Testis (tissue), 2 donors: ENCODE measurements at regions not wholly inside any gene's neighbourhood (a gene's known extent, or its start where the extent isn't known, plus 50 kb on each side); places are given as distances from the start of the nearest gene placed in this dataset.

Experiments used
- DNase-seq: peaks from one replicate; pipeline ENCODE4 v3.0.0-alpha.2; 2019
- H3K27ac ChIP-seq, 2 donors: fragments of 200-600 bp; sonication (generic); one replicate each; pipeline ENCODE4 v1.5.1; 2019
- H3K27me3 ChIP-seq: fragments of 200-600 bp; sonication (generic); one replicate; pipeline ENCODE4 v1.5.1; 2019
- H3K36me3 ChIP-seq: fragments of 200-600 bp; sonication (generic); one replicate; pipeline ENCODE4 v1.5.1; 2017; ENCODE audit warnings: low read depth; ENCODE audit errors: missing control alignments
- H3K4me1 ChIP-seq: fragments of 200-600 bp; sonication (generic); one replicate; pipeline ENCODE4 v1.5.1; 2019
- H3K4me3 ChIP-seq, 2 donors: fragments of 200-600 bp; sonication (generic); one replicate each; pipeline ENCODE4 v1.5.1; 2017 to 2019
- H3K9me3 ChIP-seq: fragments of 200-600 bp; sonication (generic); one replicate; pipeline ENCODE4 v1.5.1; 2017
- POLR2A ChIP-seq: fragments of 450-650 bp; IDR thresholded peaks from one replicate; pipeline ENCODE4 v1.6.1; 2017; ENCODE audit warnings: antibody characterized with exemption, mild to moderate bottlenecking, moderate library complexity
- WGBS, 2 donors: methylation state at CpG; one replicate each; pipeline ENCODE4 v1.1.5; 2018; 5-methylcytosine and 5-hydroxymethylcytosine counted together
- intact Hi-C: fragments of 100-400 bp; cut with DNase I; formaldehyde crosslinking; loops from one replicate; pipeline ENCODE4 v1.15.1; 2023; ENCODE audit warnings: low total_unique reads
- TF ChIP-seq, protein P1 (sequence below), 3 experiments: fragments of 450-650 bp in 2 of 3; fragments of 200-600 bp in 1 of 3; sonication (generic) in 1 of 3; IDR thresholded peaks; one replicate each; pipeline ENCODE4 v1.5.1; 2016 to 2019; ENCODE audit warnings: antibody characterized with exemption in 3 of 3, mild to moderate bottlenecking in 2 of 3, moderate library complexity in 1 of 3

DNA sequence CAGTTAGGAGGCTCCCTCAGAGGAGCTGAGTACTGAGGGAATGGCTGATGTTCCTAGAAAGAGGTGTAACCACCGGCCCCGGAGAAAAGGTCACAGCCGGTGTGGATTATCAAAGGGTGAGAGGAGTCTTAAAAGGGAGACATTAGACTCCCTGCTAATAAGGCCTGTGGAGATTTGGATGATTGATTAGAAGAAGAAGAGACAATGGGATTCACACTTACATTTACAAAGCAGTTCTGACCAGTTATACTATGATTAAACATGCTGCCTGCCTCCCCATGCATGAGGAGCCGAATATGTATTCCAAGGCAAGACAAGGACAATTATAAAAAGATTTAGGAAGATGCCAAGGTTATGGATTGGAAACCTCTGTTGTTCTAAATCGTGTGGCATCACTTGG lies 302.4 kb downstream of the SLC4A3 start:
- Histone ChIP-seq H3K27me3 (no peaks in the 10 kb centered on the region), H3K4me1 (no peaks in the 10 kb centered on the region), H3K4me3 (no peak overlapping the region), H3K9me3 (no peaks in the 10 kb centered on the region), H3K36me3 (no peaks in the 10 kb centered on the region), H3K27ac (no peak overlapping the region)
- DNase-seq = no peak
- intact Hi-C loops = no loop called here
- WGBS, 2 donors = 80 to 81% methylated on average over 5 of the region's 5 CpGs
- TF ChIP-seq POLR2A = no peak
- TF ChIP-seq, protein P1, sequence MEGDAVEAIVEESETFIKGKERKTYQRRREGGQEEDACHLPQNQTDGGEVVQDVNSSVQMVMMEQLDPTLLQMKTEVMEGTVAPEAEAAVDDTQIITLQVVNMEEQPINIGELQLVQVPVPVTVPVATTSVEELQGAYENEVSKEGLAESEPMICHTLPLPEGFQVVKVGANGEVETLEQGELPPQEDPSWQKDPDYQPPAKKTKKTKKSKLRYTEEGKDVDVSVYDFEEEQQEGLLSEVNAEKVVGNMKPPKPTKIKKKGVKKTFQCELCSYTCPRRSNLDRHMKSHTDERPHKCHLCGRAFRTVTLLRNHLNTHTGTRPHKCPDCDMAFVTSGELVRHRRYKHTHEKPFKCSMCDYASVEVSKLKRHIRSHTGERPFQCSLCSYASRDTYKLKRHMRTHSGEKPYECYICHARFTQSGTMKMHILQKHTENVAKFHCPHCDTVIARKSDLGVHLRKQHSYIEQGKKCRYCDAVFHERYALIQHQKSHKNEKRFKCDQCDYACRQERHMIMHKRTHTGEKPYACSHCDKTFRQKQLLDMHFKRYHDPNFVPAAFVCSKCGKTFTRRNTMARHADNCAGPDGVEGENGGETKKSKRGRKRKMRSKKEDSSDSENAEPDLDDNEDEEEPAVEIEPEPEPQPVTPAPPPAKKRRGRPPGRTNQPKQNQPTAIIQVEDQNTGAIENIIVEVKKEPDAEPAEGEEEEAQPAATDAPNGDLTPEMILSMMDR (IDR thresholded peaks at IDR 0.05) = no peak

DNA sequence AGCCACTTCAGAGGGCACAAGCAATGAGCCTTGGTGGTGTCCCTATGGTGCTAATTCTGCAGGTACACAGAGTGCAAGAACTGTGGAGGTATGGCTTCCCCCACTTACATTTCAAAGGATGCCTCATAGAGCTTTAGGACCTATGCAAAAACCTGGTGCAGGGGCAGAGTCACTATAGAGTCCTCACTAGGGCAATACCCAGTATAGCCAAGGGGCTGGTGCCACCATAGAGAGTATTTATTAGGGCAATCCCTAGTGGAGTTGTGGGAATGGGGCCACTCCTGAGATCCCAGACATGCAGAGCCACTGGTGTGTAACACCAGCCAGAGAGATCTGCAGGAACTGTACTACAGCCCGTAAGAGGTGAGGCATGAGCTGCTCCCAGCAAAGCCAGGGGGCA lies 312.2 kb downstream of the SLC4A3 start:
- no peak overlapping the region for H3K4me3 ChIP-seq
- no peaks in the 10 kb centered on the region for H3K36me3 ChIP-seq
- 91 to 100% methylated on average over 1 of the region's 1 CpG for WGBS, 2 donors
- no peaks in the 10 kb centered on the region for H3K27me3 ChIP-seq
- no peak for DNase-seq
- intact Hi-C loops = no loop called here
- H3K9me3 ChIP-seq = no peaks in the 10 kb centered on the region
- no peak for TF ChIP-seq POLR2A
- TF ChIP-seq, protein P1 (IDR thresholded peaks at IDR 0.05) = no peak
- H3K27ac ChIP-seq = no peak overlapping the region
- H3K4me1 ChIP-seq = no peaks in the 10 kb centered on the region

DNA sequence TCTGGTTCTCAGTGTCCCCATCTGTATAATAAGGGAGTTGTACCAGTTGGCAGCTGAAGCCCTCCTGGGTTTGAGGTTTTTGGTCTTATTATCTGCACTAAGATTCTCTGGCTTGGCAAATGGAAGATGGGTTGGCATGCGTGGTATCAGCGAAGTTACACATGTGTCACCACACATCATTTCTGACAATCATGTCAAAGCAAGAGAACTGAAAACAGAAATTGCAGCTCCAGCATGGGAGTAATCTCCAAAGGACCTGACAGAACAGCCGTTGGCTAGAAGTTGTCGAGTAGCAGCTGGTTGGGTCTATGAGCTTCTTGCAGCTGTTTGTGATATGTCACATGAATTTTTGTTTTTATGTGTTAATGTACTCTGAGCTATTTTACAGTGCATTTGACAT lies 317.4 kb downstream of the SLC4A3 start:
- WGBS, 2 donors = 75 to 88% methylated on average over 4 of the region's 4 CpGs

DNA sequence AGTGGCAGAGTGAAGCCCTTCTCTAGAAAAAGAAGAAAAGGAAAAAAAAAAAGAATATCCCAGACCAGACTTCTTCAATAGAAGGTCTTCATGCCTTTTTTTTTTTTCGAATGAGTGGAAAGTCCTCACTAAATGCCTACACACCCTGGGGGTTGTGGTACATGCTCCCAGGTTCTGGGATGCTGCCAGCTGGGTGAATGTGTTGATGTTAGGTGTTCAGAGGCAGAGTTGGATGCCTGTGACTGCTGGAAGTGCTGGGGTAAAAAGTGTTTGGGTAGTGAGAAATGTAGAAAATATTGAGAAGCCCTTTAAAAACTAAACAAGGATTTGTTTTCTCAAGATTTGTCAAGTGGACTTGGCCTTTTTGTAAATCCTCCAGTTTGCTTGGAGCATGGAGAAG lies 318.6 kb downstream of the SLC4A3 start:
- H3K27ac ChIP-seq = no peak overlapping the region
- H3K9me3 ChIP-seq = no peaks in the 10 kb centered on the region
- intact Hi-C loops = no loop called here
- no peak for DNase-seq
- TF ChIP-seq POLR2A = no peak
- TF ChIP-seq, protein P1 (IDR thresholded peaks at IDR 0.05) = no peak
- 76 to 86% methylated on average over 1 of the region's 1 CpG for WGBS, 2 donors
- no peaks in the 10 kb centered on the region for H3K27me3 ChIP-seq
- H3K36me3 ChIP-seq = no peaks in the 10 kb centered on the region
- no peak overlapping the region for H3K4me3 ChIP-seq
- H3K4me1 ChIP-seq = no peaks in the 10 kb centered on the region

More for the DNA sequence above, 317.4 kb downstream of the SLC4A3 start:
- intact Hi-C loops = no loop called here
- no peak for DNase-seq
- no peaks in the 10 kb centered on the region for H3K36me3 ChIP-seq
- H3K27me3 ChIP-seq = no peaks in the 10 kb centered on the region
- no peak overlapping the region for H3K27ac ChIP-seq
- TF ChIP-seq, protein P1 (IDR thresholded peaks at IDR 0.05) = no peak
- TF ChIP-seq POLR2A = no peak
- no peak overlapping the region for H3K4me3 ChIP-seq
- H3K4me1 ChIP-seq = no peaks in the 10 kb centered on the region
- no peaks in the 10 kb centered on the region for H3K9me3 ChIP-seq

DNA sequence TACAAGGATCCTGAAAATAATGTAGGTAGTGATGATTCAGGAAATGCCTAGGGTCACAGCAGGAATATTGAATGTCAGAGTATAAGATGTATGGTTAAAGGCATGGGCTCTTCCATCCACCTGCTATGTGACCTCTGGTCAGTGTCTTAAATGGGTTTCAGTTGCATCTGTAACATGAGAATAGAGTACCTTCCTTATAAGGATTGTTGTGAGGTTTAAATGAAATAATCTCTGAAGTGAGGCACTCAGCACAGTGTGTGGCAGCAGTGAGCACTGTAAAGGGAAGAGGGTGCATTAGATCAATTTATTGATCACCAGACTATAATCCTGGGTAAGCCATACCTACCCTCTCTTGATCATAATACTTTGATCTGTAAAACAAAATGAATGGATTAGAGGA lies 319.1 kb downstream of the SLC4A3 start:
- Histone ChIP-seq H3K27ac (no peak overlapping the region), H3K36me3 (no peaks in the 10 kb centered on the region), H3K9me3 (no peaks in the 10 kb centered on the region), H3K4me1 (no peaks in the 10 kb centered on the region), H3K27me3 (no peaks in the 10 kb centered on the region), H3K4me3 (no peak overlapping the region)
- intact Hi-C loops = no loop called here
- TF ChIP-seq, protein P1 (IDR thresholded peaks at IDR 0.05) = no peak
- DNase-seq = no peak
